ENCODE measurements at regions not wholly inside any gene's neighbourhood (a gene's known extent, or its start where the extent isn't known, plus 50 kb on each side); places are given as distances from the start of the nearest gene placed in this dataset.

DNA sequence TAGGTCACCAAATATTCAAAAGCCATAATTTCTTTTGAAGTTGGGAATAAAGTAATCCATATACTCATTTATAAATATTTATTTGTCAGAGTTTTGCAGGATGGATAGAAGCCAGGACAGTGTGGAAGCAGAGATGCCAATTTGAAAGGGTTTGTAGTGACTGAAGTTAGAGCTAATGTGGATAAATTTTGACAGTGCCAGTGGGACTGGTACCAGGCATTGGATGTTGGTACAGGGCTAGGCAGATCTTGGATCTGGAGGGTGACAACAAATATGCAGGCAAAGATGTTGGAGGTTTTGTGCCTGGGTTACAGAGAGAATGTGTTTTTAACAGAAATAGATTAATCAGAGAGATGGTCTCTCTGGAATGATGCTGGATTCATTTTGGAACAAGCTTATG, 135.6 kb downstream of the DMRTA1 start:
- dilution Hi-C loops (cut with MboI; ENCODE audit: extremely low pct_ligation_motif_present, low sequenced_read_pairs): no loop called here
- no peak for TF ChIP-seq EZH2 (IDR thresholded peaks at IDR 0.05; ENCODE audit: low read length)
- TF ChIP-seq, protein P1, sequence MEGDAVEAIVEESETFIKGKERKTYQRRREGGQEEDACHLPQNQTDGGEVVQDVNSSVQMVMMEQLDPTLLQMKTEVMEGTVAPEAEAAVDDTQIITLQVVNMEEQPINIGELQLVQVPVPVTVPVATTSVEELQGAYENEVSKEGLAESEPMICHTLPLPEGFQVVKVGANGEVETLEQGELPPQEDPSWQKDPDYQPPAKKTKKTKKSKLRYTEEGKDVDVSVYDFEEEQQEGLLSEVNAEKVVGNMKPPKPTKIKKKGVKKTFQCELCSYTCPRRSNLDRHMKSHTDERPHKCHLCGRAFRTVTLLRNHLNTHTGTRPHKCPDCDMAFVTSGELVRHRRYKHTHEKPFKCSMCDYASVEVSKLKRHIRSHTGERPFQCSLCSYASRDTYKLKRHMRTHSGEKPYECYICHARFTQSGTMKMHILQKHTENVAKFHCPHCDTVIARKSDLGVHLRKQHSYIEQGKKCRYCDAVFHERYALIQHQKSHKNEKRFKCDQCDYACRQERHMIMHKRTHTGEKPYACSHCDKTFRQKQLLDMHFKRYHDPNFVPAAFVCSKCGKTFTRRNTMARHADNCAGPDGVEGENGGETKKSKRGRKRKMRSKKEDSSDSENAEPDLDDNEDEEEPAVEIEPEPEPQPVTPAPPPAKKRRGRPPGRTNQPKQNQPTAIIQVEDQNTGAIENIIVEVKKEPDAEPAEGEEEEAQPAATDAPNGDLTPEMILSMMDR (optimal IDR thresholded peaks at IDR 0.05 in 1 of 3, IDR thresholded peaks at IDR 0.05 in 1 of 3, conservative IDR thresholded peaks at IDR 0.05 in 1 of 3; ENCODE audit: extremely low read depth in 1 of 3, insufficient read depth in 2 of 3, low read length in 3 of 3): no peak
- Histone ChIP-seq H3K9ac (ENCODE audit: control insufficient read depth, extremely low read depth, insufficient read depth, low read length) (no peak overlapping the region), H3K4me3 (ENCODE audit: control insufficient read depth in 2 of 3, extremely low read depth in 1 of 3, insufficient read depth in 2 of 3, low read depth in 1 of 3, low read length in 3 of 3) (no peak overlapping the region), H3K4me1 (ENCODE audit: control insufficient read depth, extremely low read depth, insufficient read depth, low read length) (no peaks in the 10 kb centered on the region), H3K9me1 (ENCODE audit: control insufficient read depth, extremely low read depth, insufficient read depth, low read length) (no peaks in the 10 kb centered on the region), H3K27ac (ENCODE audit: control insufficient read depth, insufficient read depth, low read length) (no peak overlapping the region), H3K9me3 (ENCODE audit: control insufficient read depth, low read depth, low read length) (no peaks in the 10 kb centered on the region), H2AFZ (ENCODE audit: control insufficient read depth, low read length) (no peak overlapping the region), H3K4me2 (ENCODE audit: control insufficient read depth, extremely low read depth, insufficient read depth, low read depth, low read length) (no peak overlapping the region), H3K79me2 (ENCODE audit: control insufficient read depth, insufficient read depth, low read length) (no peaks in the 10 kb centered on the region), H3K36me3 (ENCODE audit: control insufficient read depth in 2 of 2, extremely low read depth in 1 of 2, insufficient read depth in 2 of 2, low read length in 2 of 2) (no peaks in the 10 kb centered on the region), H4K20me1 (ENCODE audit: control insufficient read depth, extremely low read depth, insufficient read depth, low read length) (no peaks in the 10 kb centered on the region), H3K27me3 (ENCODE audit: control insufficient read depth, extremely low read depth, insufficient read depth, low read length) (no peaks in the 10 kb centered on the region)
- DNase-seq (ENCODE audit: low read depth, low spot score): no peak
- no peak for FAIRE-seq

DNA sequence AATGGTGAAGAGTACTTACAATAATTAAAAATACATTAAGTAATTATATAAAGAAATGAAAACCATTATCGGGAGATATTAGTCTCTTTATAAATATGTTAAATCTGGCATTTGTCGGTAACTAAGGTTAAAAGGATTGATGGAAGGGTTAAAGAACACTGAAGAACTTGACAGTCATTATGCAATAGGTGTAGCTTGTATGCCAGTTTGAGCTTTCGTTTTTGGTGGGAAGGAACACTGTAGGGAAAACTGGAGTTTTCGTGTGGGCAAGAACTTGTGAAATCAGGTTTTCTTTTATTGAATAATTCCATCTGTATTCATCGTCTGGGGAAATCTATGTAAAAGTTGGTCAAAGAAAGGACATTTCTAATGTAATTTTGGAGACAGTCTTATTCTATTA, 142.3 kb downstream of the DMRTA1 start:
- no peak overlapping the region for H2AFZ ChIP-seq (ENCODE audit: control insufficient read depth, low read length)

More for the DNA sequence above, 142.3 kb downstream of the DMRTA1 start:
- no peak for FAIRE-seq
- no peaks in the 10 kb centered on the region for H3K79me2 ChIP-seq (ENCODE audit: control insufficient read depth, insufficient read depth, low read length)
- no peaks in the 10 kb centered on the region for H4K20me1 ChIP-seq (ENCODE audit: control insufficient read depth, extremely low read depth, insufficient read depth, low read length)
- no peak overlapping the region for H3K9ac ChIP-seq (ENCODE audit: control insufficient read depth, extremely low read depth, insufficient read depth, low read length)
- no peak for DNase-seq (ENCODE audit: low read depth, low spot score)
- no peaks in the 10 kb centered on the region for H3K9me3 ChIP-seq (ENCODE audit: control insufficient read depth, low read depth, low read length)
- no peak overlapping the region for H3K27ac ChIP-seq (ENCODE audit: control insufficient read depth, insufficient read depth, low read length)
- TF ChIP-seq EZH2 (IDR thresholded peaks at IDR 0.05; ENCODE audit: low read length): no peak
- TF ChIP-seq, protein P1 (optimal IDR thresholded peaks at IDR 0.05 in 1 of 3, IDR thresholded peaks at IDR 0.05 in 1 of 3, conservative IDR thresholded peaks at IDR 0.05 in 1 of 3; ENCODE audit: extremely low read depth in 1 of 3, insufficient read depth in 2 of 3, low read length in 3 of 3): no peak
- no peaks in the 10 kb centered on the region for H3K36me3 ChIP-seq (ENCODE audit: control insufficient read depth in 2 of 2, extremely low read depth in 1 of 2, insufficient read depth in 2 of 2, low read length in 2 of 2)
- no peaks in the 10 kb centered on the region for H3K4me1 ChIP-seq (ENCODE audit: control insufficient read depth, extremely low read depth, insufficient read depth, low read length)
- H3K9me1 ChIP-seq (ENCODE audit: control insufficient read depth, extremely low read depth, insufficient read depth, low read length): no peaks in the 10 kb centered on the region
- no peak overlapping the region for H3K4me3 ChIP-seq (ENCODE audit: control insufficient read depth in 2 of 3, extremely low read depth in 1 of 3, insufficient read depth in 2 of 3, low read depth in 1 of 3, low read length in 3 of 3)
- dilution Hi-C loops (cut with MboI; ENCODE audit: extremely low pct_ligation_motif_present, low sequenced_read_pairs): no loop called here
- H3K27me3 ChIP-seq (ENCODE audit: control insufficient read depth, extremely low read depth, insufficient read depth, low read length): no peaks in the 10 kb centered on the region
- no peak overlapping the region for H3K4me2 ChIP-seq (ENCODE audit: control insufficient read depth, extremely low read depth, insufficient read depth, low read depth, low read length)
